ENCODE measurements at regions not wholly inside any gene's neighbourhood (a gene's known extent, or its start where the extent isn't known, plus 50 kb on each side); places are given as distances from the start of the nearest gene placed in this dataset.

DNA sequence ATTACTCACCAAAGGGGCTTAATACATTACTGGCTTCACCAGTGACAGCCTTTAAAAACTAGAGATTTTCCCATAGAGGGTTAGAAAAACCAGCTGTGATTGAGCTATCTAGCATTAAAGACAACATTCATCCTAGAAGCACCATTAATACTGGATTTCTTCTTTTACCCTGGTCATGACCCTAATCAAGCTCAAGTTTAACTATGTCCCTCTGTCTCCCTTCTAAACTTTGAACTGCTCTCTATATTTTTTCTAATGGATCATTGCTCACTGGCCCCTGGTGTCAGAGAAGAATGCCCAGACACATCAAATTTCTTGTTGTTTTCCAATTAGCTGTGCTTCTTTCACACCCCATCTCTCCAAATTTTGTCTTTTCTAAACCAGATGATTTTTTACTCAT lies 1101.3 kb downstream of the XPNPEP1 start:
- TF ChIP-seq, protein P1, sequence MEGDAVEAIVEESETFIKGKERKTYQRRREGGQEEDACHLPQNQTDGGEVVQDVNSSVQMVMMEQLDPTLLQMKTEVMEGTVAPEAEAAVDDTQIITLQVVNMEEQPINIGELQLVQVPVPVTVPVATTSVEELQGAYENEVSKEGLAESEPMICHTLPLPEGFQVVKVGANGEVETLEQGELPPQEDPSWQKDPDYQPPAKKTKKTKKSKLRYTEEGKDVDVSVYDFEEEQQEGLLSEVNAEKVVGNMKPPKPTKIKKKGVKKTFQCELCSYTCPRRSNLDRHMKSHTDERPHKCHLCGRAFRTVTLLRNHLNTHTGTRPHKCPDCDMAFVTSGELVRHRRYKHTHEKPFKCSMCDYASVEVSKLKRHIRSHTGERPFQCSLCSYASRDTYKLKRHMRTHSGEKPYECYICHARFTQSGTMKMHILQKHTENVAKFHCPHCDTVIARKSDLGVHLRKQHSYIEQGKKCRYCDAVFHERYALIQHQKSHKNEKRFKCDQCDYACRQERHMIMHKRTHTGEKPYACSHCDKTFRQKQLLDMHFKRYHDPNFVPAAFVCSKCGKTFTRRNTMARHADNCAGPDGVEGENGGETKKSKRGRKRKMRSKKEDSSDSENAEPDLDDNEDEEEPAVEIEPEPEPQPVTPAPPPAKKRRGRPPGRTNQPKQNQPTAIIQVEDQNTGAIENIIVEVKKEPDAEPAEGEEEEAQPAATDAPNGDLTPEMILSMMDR (IDR thresholded peaks at IDR 0.05; ENCODE audit: low read depth, low read length, missing input control), result no peak
- TF ChIP-seq GABPA (IDR thresholded peaks at IDR 0.05 in 1 of 2, conservative IDR thresholded peaks at IDR 0.05 in 1 of 2), result no peak
- no peak for TF ChIP-seq NR2F2 (IDR thresholded peaks at IDR 0.05)
- TF ChIP-seq, protein P2, sequence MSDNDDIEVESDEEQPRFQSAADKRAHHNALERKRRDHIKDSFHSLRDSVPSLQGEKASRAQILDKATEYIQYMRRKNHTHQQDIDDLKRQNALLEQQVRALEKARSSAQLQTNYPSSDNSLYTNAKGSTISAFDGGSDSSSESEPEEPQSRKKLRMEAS (IDR thresholded peaks at IDR 0.05), result no peak
- no peak for TF ChIP-seq RAD21 (IDR thresholded peaks at IDR 0.05)
- TF ChIP-seq, protein P3, sequence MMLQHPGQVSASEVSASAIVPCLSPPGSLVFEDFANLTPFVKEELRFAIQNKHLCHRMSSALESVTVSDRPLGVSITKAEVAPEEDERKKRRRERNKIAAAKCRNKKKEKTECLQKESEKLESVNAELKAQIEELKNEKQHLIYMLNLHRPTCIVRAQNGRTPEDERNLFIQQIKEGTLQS (IDR thresholded peaks at IDR 0.05), result no peak
- no peak for TF ChIP-seq TAF1 (conservative IDR thresholded peaks at IDR 0.05)
- TF ChIP-seq, protein P4, sequence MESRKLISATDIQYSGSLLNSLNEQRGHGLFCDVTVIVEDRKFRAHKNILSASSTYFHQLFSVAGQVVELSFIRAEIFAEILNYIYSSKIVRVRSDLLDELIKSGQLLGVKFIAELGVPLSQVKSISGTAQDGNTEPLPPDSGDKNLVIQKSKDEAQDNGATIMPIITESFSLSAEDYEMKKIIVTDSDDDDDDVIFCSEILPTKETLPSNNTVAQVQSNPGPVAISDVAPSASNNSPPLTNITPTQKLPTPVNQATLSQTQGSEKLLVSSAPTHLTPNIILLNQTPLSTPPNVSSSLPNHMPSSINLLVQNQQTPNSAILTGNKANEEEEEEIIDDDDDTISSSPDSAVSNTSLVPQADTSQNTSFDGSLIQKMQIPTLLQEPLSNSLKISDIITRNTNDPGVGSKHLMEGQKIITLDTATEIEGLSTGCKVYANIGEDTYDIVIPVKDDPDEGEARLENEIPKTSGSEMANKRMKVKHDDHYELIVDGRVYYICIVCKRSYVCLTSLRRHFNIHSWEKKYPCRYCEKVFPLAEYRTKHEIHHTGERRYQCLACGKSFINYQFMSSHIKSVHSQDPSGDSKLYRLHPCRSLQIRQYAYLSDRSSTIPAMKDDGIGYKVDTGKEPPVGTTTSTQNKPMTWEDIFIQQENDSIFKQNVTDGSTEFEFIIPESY (IDR thresholded peaks at IDR 0.05), result no peak
- no peak for TF ChIP-seq YY1 (IDR thresholded peaks at IDR 0.05)
- no peak for TF ChIP-seq RXRA (IDR thresholded peaks at IDR 0.05)
- no peak for TF ChIP-seq JUND (IDR thresholded peaks at IDR 0.05)

Data from liver (tissue), 3 donors.